ENCODE measurements at regions not wholly inside any gene's neighbourhood (a gene's known extent, or its start where the extent isn't known, plus 50 kb on each side); places are given as distances from the start of the nearest gene placed in this dataset.

GRCh38 chr12:17695495-17695894 lies 394.5 kb downstream of the RERGL start:
- Mint-ChIP-seq H3K4me1 (no peaks in the 10 kb centered on the region), H3K36me3 (no peaks in the 10 kb centered on the region), H3K27ac (no peak overlapping the region), H3K4me3 (no peak overlapping the region), H3K9me3 (ENCODE audit: low read depth) (peaks cover 3% of the 10 kb centered on the region), H3K27me3 (no peaks in the 10 kb centered on the region)
- CTCF ChIA-PET = no interaction called here
- no peak for DNase-seq
- ATAC-seq = no peak

- no peaks in the 10 kb centered on the region for H3K4me1 Mint-ChIP-seq
- DNase-seq = no peak
- no peaks in the 10 kb centered on the region for H3K36me3 Mint-ChIP-seq
- no peaks in the 10 kb centered on the region for H3K27me3 Mint-ChIP-seq
- CTCF ChIA-PET = no interaction called here
- ATAC-seq = no peak
- H3K9me3 Mint-ChIP-seq (ENCODE audit: low read depth) = peaks cover 7% of the 10 kb centered on the region
- no peak overlapping the region for H3K4me3 Mint-ChIP-seq
- H3K27ac Mint-ChIP-seq = no peak overlapping the region
Measured at GRCh38 chr12:17691369-17691768, 398.6 kb downstream of the RERGL start.

GRCh38 chr12:17680220-17680619 lies 409.8 kb downstream of the RERGL start:
- CTCF ChIA-PET = no interaction called here
- no peaks in the 10 kb centered on the region for H3K4me1 Mint-ChIP-seq
- H3K27me3 Mint-ChIP-seq = no peaks in the 10 kb centered on the region
- DNase-seq (no peak), ATAC-seq (no peak)
- peaks cover 4% of the 10 kb centered on the region for H3K9me3 Mint-ChIP-seq (ENCODE audit: low read depth)
- no peaks in the 10 kb centered on the region for H3K36me3 Mint-ChIP-seq
- H3K27ac Mint-ChIP-seq = no peak overlapping the region
- H3K4me3 Mint-ChIP-seq = no peak overlapping the region

- Mint-ChIP-seq H3K9me3 (ENCODE audit: low read depth) (peaks cover 7% of the 10 kb centered on the region), H3K4me1 (no peaks in the 10 kb centered on the region), H3K4me3 (no peak overlapping the region), H3K36me3 (no peaks in the 10 kb centered on the region), H3K27me3 (no peaks in the 10 kb centered on the region), H3K27ac (no peak overlapping the region)
- DNase-seq (no peak), ATAC-seq (no peak)
- CTCF ChIA-PET = no interaction called here
Measured at GRCh38 chr12:17666641-17667324, 423.2 kb downstream of the RERGL start.

GRCh38 chr12:17665839-17666238 lies 424.2 kb downstream of the RERGL start:
- H3K27me3 Mint-ChIP-seq = no peaks in the 10 kb centered on the region
- H3K36me3 Mint-ChIP-seq = no peaks in the 10 kb centered on the region
- peaks cover 7% of the 10 kb centered on the region for H3K9me3 Mint-ChIP-seq (ENCODE audit: low read depth)
- H3K4me3 Mint-ChIP-seq = no peak overlapping the region
- H3K4me1 Mint-ChIP-seq = no peaks in the 10 kb centered on the region
- H3K27ac Mint-ChIP-seq = no peak overlapping the region
- DNase-seq (no peak), ATAC-seq (no peak)
- CTCF ChIA-PET = no interaction called here

- H3K4me1 Mint-ChIP-seq = no peaks in the 10 kb centered on the region
- no peaks in the 10 kb centered on the region for H3K27me3 Mint-ChIP-seq
- no peaks in the 10 kb centered on the region for H3K9me3 Mint-ChIP-seq (ENCODE audit: low read depth)
- no peaks in the 10 kb centered on the region for H3K36me3 Mint-ChIP-seq
- H3K27ac Mint-ChIP-seq = no peak overlapping the region
- DNase-seq = no peak
- CTCF ChIA-PET = no interaction called here
- no peak overlapping the region for H3K4me3 Mint-ChIP-seq
- ATAC-seq = no peak
Measured at GRCh38 chr12:17661250-17661649, 428.7 kb downstream of the RERGL start.

- Mint-ChIP-seq H3K27ac (no peak overlapping the region), H3K9me3 (ENCODE audit: low read depth) (no peaks in the 10 kb centered on the region), H3K4me1 (no peaks in the 10 kb centered on the region), H3K36me3 (no peaks in the 10 kb centered on the region), H3K27me3 (no peaks in the 10 kb centered on the region), H3K4me3 (no peak overlapping the region)
- CTCF ChIA-PET = no interaction called here
- ATAC-seq (no peak), DNase-seq (no peak)
Measured at GRCh38 chr12:17652436-17652835, 437.6 kb downstream of the RERGL start.

- DNase-seq (no peak), ATAC-seq (no peak)
- CTCF ChIA-PET = no interaction called here
- peaks cover 2% of the 10 kb centered on the region for H3K4me1 Mint-ChIP-seq
- no peaks in the 10 kb centered on the region for H3K27me3 Mint-ChIP-seq
- no peak overlapping the region for H3K27ac Mint-ChIP-seq
- H3K4me3 Mint-ChIP-seq = no peak overlapping the region
- no peaks in the 10 kb centered on the region for H3K36me3 Mint-ChIP-seq
- H3K9me3 Mint-ChIP-seq (ENCODE audit: low read depth) = peaks cover 2% of the 10 kb centered on the region
Measured at GRCh38 chr12:17642340-17642650, 447.7 kb downstream of the RERGL start.

- no peak overlapping the region for H3K4me3 Mint-ChIP-seq
- DNase-seq = no peak
- no peak for ATAC-seq
- CTCF ChIA-PET = no interaction called here
- H3K27me3 Mint-ChIP-seq = no peaks in the 10 kb centered on the region
- H3K9me3 Mint-ChIP-seq (ENCODE audit: low read depth) = no peaks in the 10 kb centered on the region
- H3K36me3 Mint-ChIP-seq = no peaks in the 10 kb centered on the region
- no peak overlapping the region for H3K27ac Mint-ChIP-seq
- H3K4me1 Mint-ChIP-seq = peaks cover 2% of the 10 kb centered on the region
Measured at GRCh38 chr12:17640615-17641014, 449.4 kb downstream of the RERGL start.

GRCh38 chr12:17618831-17619230 lies 471.2 kb downstream of the RERGL start:
- Mint-ChIP-seq H3K4me1 (no peaks in the 10 kb centered on the region), H3K9me3 (ENCODE audit: low read depth) (peaks cover 7% of the 10 kb centered on the region)
- no peak for ATAC-seq

GRCh38 chr12:17609701-17610100 lies 480.3 kb downstream of the RERGL start:
- no peak for ATAC-seq
- peaks cover 2% of the 10 kb centered on the region for H3K9me3 Mint-ChIP-seq (ENCODE audit: low read depth)
- CTCF ChIA-PET = no interaction called here
- no peak for DNase-seq
- H3K36me3 Mint-ChIP-seq = no peaks in the 10 kb centered on the region
- H3K4me3 Mint-ChIP-seq = no peak overlapping the region
- no peak overlapping the region for H3K27ac Mint-ChIP-seq
- H3K27me3 Mint-ChIP-seq = no peaks in the 10 kb centered on the region
- no peaks in the 10 kb centered on the region for H3K4me1 Mint-ChIP-seq

More at GRCh38 chr12:17618831-17619230, 471.2 kb downstream of the RERGL start:
- CTCF ChIA-PET = no interaction called here
- H3K36me3 Mint-ChIP-seq = no peaks in the 10 kb centered on the region
- no peak overlapping the region for H3K27ac Mint-ChIP-seq
- DNase-seq = no peak
- H3K4me3 Mint-ChIP-seq = no peak overlapping the region
- no peaks in the 10 kb centered on the region for H3K27me3 Mint-ChIP-seq

- no peaks in the 10 kb centered on the region for H3K27me3 Mint-ChIP-seq
- DNase-seq (no peak), ATAC-seq (no peak)
- H3K36me3 Mint-ChIP-seq = no peaks in the 10 kb centered on the region
- no peak overlapping the region for H3K4me3 Mint-ChIP-seq
- CTCF ChIA-PET = no interaction called here
- H3K4me1 Mint-ChIP-seq = no peaks in the 10 kb centered on the region
- H3K27ac Mint-ChIP-seq = no peak overlapping the region
- peaks cover 2% of the 10 kb centered on the region for H3K9me3 Mint-ChIP-seq (ENCODE audit: low read depth)
Measured at GRCh38 chr12:17609153-17609552, 480.8 kb downstream of the RERGL start.

GRCh38 chr12:17595111-17595510 lies 494.9 kb downstream of the RERGL start:
- DNase-seq = no peak
- Mint-ChIP-seq H3K4me3 (no peak overlapping the region), H3K27ac (no peak overlapping the region), H3K36me3 (no peaks in the 10 kb centered on the region), H3K4me1 (no peaks in the 10 kb centered on the region), H3K27me3 (no peaks in the 10 kb centered on the region), H3K9me3 (ENCODE audit: low read depth) (peaks cover 2% of the 10 kb centered on the region)
- CTCF ChIA-PET = no interaction called here
- no peak for ATAC-seq

- ATAC-seq = no peak
Measured at GRCh38 chr12:17593715-17594406, 496.1 kb downstream of the RERGL start.

More at GRCh38 chr12:17593715-17594406, 496.1 kb downstream of the RERGL start:
- CTCF ChIA-PET = no interaction called here
- Mint-ChIP-seq H3K27me3 (no peaks in the 10 kb centered on the region), H3K36me3 (no peaks in the 10 kb centered on the region), H3K9me3 (ENCODE audit: low read depth) (peaks cover 4% of the 10 kb centered on the region), H3K27ac (no peak overlapping the region), H3K4me1 (no peaks in the 10 kb centered on the region), H3K4me3 (no peak overlapping the region)
- DNase-seq = no peak

All from activated CD8-positive, alpha-beta memory T cell treated with anti-CD3 and anti-CD28 coated beads, Interleukin-2, amount 10 ng/mL, durations not matched to agents 7 days and 5 days (primary cell).